ENCODE measurements at regions not wholly inside any gene's neighbourhood (a gene's known extent, or its start where the extent isn't known, plus 50 kb on each side); places are given as distances from the start of the nearest gene placed in this dataset.

DNA sequence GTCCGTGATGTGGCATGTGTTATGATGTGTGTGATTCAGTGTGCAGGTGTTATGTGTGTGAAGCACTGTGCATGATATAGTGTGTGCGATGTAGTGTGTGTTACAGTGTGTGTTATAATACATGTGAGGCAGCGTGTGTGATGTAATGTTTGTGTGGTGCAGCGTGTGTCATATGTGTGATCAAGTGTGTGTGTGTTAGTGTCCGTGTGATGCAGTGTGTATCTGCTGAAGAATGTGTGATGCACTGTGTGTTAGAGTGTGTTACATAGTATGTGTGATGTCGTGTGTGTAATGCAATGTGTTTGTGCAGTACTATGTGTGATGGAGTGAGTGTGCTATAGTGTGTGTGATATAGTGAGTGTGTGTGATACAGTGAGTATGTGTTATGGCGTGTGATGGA lies 182.8 kb upstream of the SOX11 start:
- no peak for DNase-seq (ENCODE audit: low read depth in 4 of 6, low spot score in 6 of 6)
- no peaks in the 10 kb centered on the region for H3K9me3 ChIP-seq (ENCODE audit: control insufficient read depth, insufficient read depth, low read length)
- H3K4me1 ChIP-seq (ENCODE audit: control insufficient read depth, insufficient read depth, low read length), result no peaks in the 10 kb centered on the region
- WGBS (ENCODE audit: insufficient coverage), result 98% methylated on average over 7 of the region's 7 CpGs
- no peak overlapping the region for H3K27ac ChIP-seq (ENCODE audit: low read depth, low read length)
- no peaks in the 10 kb centered on the region for H3K27me3 ChIP-seq (ENCODE audit: control insufficient read depth, insufficient read depth, low read length)
- H3K4me3 ChIP-seq (ENCODE audit: low read depth, low read length), result no peak overlapping the region
- no peaks in the 10 kb centered on the region for H3K36me3 ChIP-seq (ENCODE audit: control insufficient read depth, insufficient read depth, low read length)

- H3K27ac ChIP-seq (ENCODE audit: low read depth, low read length), result no peak overlapping the region
- no peaks in the 10 kb centered on the region for H3K9me3 ChIP-seq (ENCODE audit: control insufficient read depth, insufficient read depth, low read length)
- no peaks in the 10 kb centered on the region for H3K4me1 ChIP-seq (ENCODE audit: control insufficient read depth, insufficient read depth, low read length)
- DNase-seq (ENCODE audit: low read depth in 4 of 6, low spot score in 6 of 6), result no peak
- no peak overlapping the region for H3K4me3 ChIP-seq (ENCODE audit: low read depth, low read length)
- no peaks in the 10 kb centered on the region for H3K36me3 ChIP-seq (ENCODE audit: control insufficient read depth, insufficient read depth, low read length)
- WGBS (ENCODE audit: insufficient coverage), result 96% methylated on average over 4 of the region's 4 CpGs
- H3K27me3 ChIP-seq (ENCODE audit: control insufficient read depth, insufficient read depth, low read length), result no peaks in the 10 kb centered on the region
Measured at GRCh38 chr2:5510082-5510481, 182.1 kb upstream of the SOX11 start.

DNA sequence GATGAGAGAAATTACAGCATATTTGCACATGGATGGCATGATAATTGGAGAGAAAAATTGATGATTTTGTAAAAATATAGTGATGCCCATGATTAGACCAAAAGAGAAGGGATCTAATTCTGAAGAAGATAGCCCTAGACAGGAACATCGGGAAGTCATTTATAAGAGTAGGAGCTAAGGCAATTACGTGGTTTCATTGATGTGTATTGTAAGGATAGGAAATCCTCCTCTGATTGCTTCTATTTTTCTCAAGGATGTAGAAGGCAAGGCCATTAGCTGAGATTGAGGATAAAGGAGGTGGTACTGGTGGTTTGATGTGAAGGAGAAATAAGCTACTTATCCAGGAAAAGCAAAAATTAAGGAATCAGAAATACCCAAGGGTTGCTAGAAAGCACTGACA lies 176.5 kb upstream of the SOX11 start:
- Histone ChIP-seq H3K4me1 (ENCODE audit: control insufficient read depth, insufficient read depth, low read length) (peaks cover 6% of the 10 kb centered on the region), H3K9me3 (ENCODE audit: control insufficient read depth, insufficient read depth, low read length) (no peaks in the 10 kb centered on the region), H3K27me3 (ENCODE audit: control insufficient read depth, insufficient read depth, low read length) (no peaks in the 10 kb centered on the region), H3K4me3 (ENCODE audit: low read depth, low read length) (no peak overlapping the region), H3K36me3 (ENCODE audit: control insufficient read depth, insufficient read depth, low read length) (no peaks in the 10 kb centered on the region), H3K27ac (ENCODE audit: low read depth, low read length) (no peak overlapping the region)
- WGBS (ENCODE audit: insufficient coverage), result no CpG with 5 or more reads among the region's 2 CpGs
- no peak for DNase-seq (ENCODE audit: low read depth in 4 of 6, low spot score in 6 of 6)

GRCh38 chr2:5519286-5519685 lies 172.9 kb upstream of the SOX11 start:
- DNase-seq (ENCODE audit: low read depth in 4 of 6, low spot score in 6 of 6), result no peak
- Histone ChIP-seq H3K4me1 (ENCODE audit: control insufficient read depth, insufficient read depth, low read length) (peaks cover 7% of the 10 kb centered on the region), H3K36me3 (ENCODE audit: control insufficient read depth, insufficient read depth, low read length) (no peaks in the 10 kb centered on the region), H3K27me3 (ENCODE audit: control insufficient read depth, insufficient read depth, low read length) (no peaks in the 10 kb centered on the region), H3K9me3 (ENCODE audit: control insufficient read depth, insufficient read depth, low read length) (no peaks in the 10 kb centered on the region), H3K27ac (ENCODE audit: low read depth, low read length) (no peak overlapping the region), H3K4me3 (ENCODE audit: low read depth, low read length) (no peak overlapping the region)

DNA sequence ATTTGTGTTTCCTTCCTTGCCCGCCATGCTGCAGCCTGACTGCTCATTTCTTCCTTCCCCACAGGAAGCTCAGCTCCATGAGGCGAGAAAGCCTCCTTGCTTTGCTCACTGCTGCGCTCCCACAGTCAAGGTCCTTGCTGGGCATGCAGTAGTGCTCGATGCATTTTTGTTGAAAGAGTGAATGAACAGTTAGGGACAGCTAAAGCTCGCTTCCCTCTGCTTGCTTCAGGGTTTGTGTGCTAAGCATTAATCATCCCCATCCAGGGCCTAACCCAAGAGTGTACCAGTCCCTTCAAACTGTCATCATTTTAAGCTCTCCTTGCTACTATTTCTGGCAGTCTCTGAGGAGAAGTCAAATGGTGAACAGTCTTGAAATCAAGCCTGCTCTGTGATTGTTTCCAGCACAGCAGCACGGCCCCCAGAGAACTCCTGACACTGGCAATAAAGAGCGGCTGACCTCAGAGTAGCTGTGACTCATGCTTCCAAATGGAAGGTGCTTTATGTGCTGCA lies 171.7 kb upstream of the SOX11 start:
- Histone ChIP-seq H3K27me3 (ENCODE audit: control insufficient read depth, insufficient read depth, low read length) (no peaks in the 10 kb centered on the region), H3K4me3 (ENCODE audit: low read depth, low read length) (no peak overlapping the region), H3K4me1 (ENCODE audit: control insufficient read depth, insufficient read depth, low read length) (peaks cover 7% of the 10 kb centered on the region), H3K9me3 (ENCODE audit: control insufficient read depth, insufficient read depth, low read length) (no peaks in the 10 kb centered on the region), H3K36me3 (ENCODE audit: control insufficient read depth, insufficient read depth, low read length) (no peaks in the 10 kb centered on the region), H3K27ac (ENCODE audit: low read depth, low read length) (no peak overlapping the region)
- peak in 2 of 6 donors; percentile 26 to 71 for DNase-seq (ENCODE audit: low read depth in 4 of 6, low spot score in 6 of 6)
- 31% methylated on average over 6 of the region's 7 CpGs for WGBS (ENCODE audit: insufficient coverage)

- Histone ChIP-seq H3K27ac (ENCODE audit: low read depth, low read length) (no peak overlapping the region), H3K4me3 (ENCODE audit: low read depth, low read length) (no peak overlapping the region), H3K36me3 (ENCODE audit: control insufficient read depth, insufficient read depth, low read length) (no peaks in the 10 kb centered on the region), H3K27me3 (ENCODE audit: control insufficient read depth, insufficient read depth, low read length) (no peaks in the 10 kb centered on the region), H3K9me3 (ENCODE audit: control insufficient read depth, insufficient read depth, low read length) (no peaks in the 10 kb centered on the region), H3K4me1 (ENCODE audit: control insufficient read depth, insufficient read depth, low read length) (peaks cover 7% of the 10 kb centered on the region)
- WGBS (ENCODE audit: insufficient coverage), result 62% methylated on average over 5 of the region's 7 CpGs
- no peak for DNase-seq (ENCODE audit: low read depth in 4 of 6, low spot score in 6 of 6)
Measured at GRCh38 chr2:5521461-5521860, 170.7 kb upstream of the SOX11 start.

DNA sequence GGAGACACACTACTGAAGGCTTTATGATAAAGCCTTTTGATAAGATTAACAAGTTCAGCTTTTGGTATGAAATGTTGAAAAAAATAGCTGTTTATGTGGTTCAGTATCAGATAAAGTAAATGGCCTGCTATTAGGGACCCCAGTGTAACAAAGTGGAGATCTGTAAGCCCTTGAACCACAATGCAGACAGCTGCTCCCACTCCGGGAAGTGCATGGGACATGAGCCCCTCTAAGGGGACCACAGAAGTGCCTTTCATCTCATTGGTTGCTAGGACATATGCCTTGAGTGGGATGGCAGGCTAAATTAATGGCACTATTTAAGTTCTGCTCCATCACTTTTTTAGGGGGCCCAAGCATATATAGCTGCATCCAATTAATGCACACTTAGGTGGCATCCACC lies 167.6 kb upstream of the SOX11 start:
- peak in 1 of 6 donors; percentile 30 for DNase-seq (ENCODE audit: low read depth in 4 of 6, low spot score in 6 of 6)
- no peak overlapping the region for H3K4me3 ChIP-seq (ENCODE audit: low read depth, low read length)
- no peaks in the 10 kb centered on the region for H3K9me3 ChIP-seq (ENCODE audit: control insufficient read depth, insufficient read depth, low read length)
- H3K36me3 ChIP-seq (ENCODE audit: control insufficient read depth, insufficient read depth, low read length), result no peaks in the 10 kb centered on the region
- WGBS (ENCODE audit: insufficient coverage), result 42% methylated on average over 1 of the region's 1 CpG
- H3K4me1 ChIP-seq (ENCODE audit: control insufficient read depth, insufficient read depth, low read length), result peaks cover 11% of the 10 kb centered on the region
- no peak overlapping the region for H3K27ac ChIP-seq (ENCODE audit: low read depth, low read length)
- no peaks in the 10 kb centered on the region for H3K27me3 ChIP-seq (ENCODE audit: control insufficient read depth, insufficient read depth, low read length)

DNA sequence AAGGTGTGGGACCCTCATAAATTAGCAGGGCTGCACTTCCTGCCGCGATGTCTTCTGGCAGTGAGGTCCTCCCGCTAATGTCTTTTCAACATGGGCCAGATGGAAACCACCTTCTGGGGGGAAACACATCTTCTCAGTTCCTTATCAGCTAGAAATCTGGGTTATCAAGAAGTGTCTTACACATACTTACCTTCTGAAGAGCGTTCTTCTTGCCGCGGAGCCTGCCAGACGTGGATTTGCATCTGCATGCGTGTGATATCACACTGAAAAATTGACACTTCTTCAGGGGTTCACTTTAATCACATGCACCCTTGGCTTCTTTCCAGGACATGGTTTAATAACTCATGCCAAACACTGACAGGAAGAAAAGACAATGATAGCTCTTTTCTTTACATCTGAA lies 163.5 kb upstream of the SOX11 start:
- Histone ChIP-seq H3K27me3 (ENCODE audit: control insufficient read depth, insufficient read depth, low read length) (no peaks in the 10 kb centered on the region), H3K4me1 (ENCODE audit: control insufficient read depth, insufficient read depth, low read length) (peaks cover 5% of the 10 kb centered on the region), H3K27ac (ENCODE audit: low read depth, low read length) (no peak overlapping the region), H3K9me3 (ENCODE audit: control insufficient read depth, insufficient read depth, low read length) (no peaks in the 10 kb centered on the region), H3K4me3 (ENCODE audit: low read depth, low read length) (no peak overlapping the region), H3K36me3 (ENCODE audit: control insufficient read depth, insufficient read depth, low read length) (no peaks in the 10 kb centered on the region)
- DNase-seq (ENCODE audit: low read depth in 4 of 6, low spot score in 6 of 6), result peak in 1 of 6 donors; percentile 67
- 78% methylated on average over 7 of the region's 8 CpGs for WGBS (ENCODE audit: insufficient coverage)

GRCh38 chr2:5530011-5530696 lies 162.0 kb upstream of the SOX11 start:
- peak in 2 of 6 donors; percentile 41 to 70 for DNase-seq (ENCODE audit: low read depth in 4 of 6, low spot score in 6 of 6)
- peaks cover 5% of the 10 kb centered on the region for H3K4me1 ChIP-seq (ENCODE audit: control insufficient read depth, insufficient read depth, low read length)
- no peak overlapping the region for H3K4me3 ChIP-seq (ENCODE audit: low read depth, low read length)
- H3K27ac ChIP-seq (ENCODE audit: low read depth, low read length), result no peak overlapping the region
- H3K9me3 ChIP-seq (ENCODE audit: control insufficient read depth, insufficient read depth, low read length), result no peaks in the 10 kb centered on the region
- no peaks in the 10 kb centered on the region for H3K27me3 ChIP-seq (ENCODE audit: control insufficient read depth, insufficient read depth, low read length)
- WGBS (ENCODE audit: insufficient coverage), result 66% methylated on average over 8 of the region's 11 CpGs
- H3K36me3 ChIP-seq (ENCODE audit: control insufficient read depth, insufficient read depth, low read length), result no peaks in the 10 kb centered on the region

- H3K27me3 ChIP-seq (ENCODE audit: control insufficient read depth, insufficient read depth, low read length), result no peaks in the 10 kb centered on the region
- no peaks in the 10 kb centered on the region for H3K9me3 ChIP-seq (ENCODE audit: control insufficient read depth, insufficient read depth, low read length)
- 100% methylated on average over 1 of the region's 3 CpGs for WGBS (ENCODE audit: insufficient coverage)
- H3K27ac ChIP-seq (ENCODE audit: low read depth, low read length), result no peak overlapping the region
- H3K36me3 ChIP-seq (ENCODE audit: control insufficient read depth, insufficient read depth, low read length), result no peaks in the 10 kb centered on the region
- no peak overlapping the region for H3K4me3 ChIP-seq (ENCODE audit: low read depth, low read length)
- H3K4me1 ChIP-seq (ENCODE audit: control insufficient read depth, insufficient read depth, low read length), result peaks cover 7% of the 10 kb centered on the region
- DNase-seq (ENCODE audit: low read depth in 4 of 6, low spot score in 6 of 6), result no peak
Measured at GRCh38 chr2:5535301-5535700, 156.9 kb upstream of the SOX11 start.
